Pons (tissue), 1 donor: ENCODE measurements at regions not wholly inside any gene's neighbourhood (a gene's known extent, or its start where the extent isn't known, plus 50 kb on each side); places are given as distances from the start of the nearest gene placed in this dataset.

Source experiments
- DNase-seq: peaks from one replicate; pipeline ENCODE4 v3.0.0-alpha.2; 2016; ENCODE audit warnings: low spot score

DNA sequence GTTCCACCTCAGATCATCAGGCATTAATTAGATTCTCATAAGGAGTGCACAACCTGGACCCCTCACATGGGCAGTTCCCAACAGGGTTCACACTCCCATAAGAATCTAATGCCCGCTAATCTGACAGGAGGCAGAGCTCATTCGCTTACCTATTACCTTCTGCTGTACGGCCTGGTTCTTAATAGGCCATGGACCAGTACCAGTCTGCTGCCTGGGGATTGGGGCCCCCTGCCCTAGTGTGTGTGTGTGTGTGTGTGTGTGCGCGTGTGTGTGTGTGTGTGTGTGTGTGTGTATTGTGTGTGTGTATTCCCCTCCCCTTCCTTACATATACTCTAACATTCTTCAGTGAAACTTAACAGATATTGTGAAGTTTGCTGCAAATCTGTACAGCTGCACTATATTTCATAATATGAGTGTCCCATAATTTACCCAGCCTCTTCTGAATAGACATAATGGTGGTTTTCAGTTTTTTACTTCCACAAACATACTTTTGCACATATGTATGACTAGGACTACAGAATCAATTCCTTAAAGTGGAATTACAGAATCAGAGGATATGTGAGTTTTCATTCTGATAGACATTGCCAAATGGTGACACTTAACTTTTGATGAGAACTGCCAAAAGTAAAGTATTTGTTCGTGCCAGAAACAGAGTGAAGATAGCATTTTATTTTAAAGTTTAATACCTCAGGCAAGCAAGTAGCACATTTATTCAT lies 205.2 kb upstream of the EEA1 start:
- DNase-seq, result no peak

DNA sequence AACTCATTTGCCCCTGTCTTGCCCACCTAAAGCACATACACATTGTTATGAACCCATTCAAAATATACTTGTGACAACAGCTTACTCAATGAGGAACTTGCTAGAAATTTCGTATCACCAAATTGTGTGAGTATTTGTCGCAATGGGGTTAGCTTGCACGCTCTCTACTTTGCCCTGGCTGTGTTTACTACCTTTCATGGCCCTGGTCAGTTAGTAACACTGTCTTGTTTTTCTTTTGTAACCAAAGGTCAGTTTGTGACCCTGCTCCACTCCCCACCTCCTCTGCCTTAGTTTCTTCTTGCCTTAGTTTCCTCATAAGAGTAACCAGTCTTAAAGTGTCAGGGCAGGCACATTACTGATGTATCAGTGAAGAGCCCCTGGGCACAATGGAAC lies 205.8 kb upstream of the EEA1 start:
- no peak for DNase-seq

DNA sequence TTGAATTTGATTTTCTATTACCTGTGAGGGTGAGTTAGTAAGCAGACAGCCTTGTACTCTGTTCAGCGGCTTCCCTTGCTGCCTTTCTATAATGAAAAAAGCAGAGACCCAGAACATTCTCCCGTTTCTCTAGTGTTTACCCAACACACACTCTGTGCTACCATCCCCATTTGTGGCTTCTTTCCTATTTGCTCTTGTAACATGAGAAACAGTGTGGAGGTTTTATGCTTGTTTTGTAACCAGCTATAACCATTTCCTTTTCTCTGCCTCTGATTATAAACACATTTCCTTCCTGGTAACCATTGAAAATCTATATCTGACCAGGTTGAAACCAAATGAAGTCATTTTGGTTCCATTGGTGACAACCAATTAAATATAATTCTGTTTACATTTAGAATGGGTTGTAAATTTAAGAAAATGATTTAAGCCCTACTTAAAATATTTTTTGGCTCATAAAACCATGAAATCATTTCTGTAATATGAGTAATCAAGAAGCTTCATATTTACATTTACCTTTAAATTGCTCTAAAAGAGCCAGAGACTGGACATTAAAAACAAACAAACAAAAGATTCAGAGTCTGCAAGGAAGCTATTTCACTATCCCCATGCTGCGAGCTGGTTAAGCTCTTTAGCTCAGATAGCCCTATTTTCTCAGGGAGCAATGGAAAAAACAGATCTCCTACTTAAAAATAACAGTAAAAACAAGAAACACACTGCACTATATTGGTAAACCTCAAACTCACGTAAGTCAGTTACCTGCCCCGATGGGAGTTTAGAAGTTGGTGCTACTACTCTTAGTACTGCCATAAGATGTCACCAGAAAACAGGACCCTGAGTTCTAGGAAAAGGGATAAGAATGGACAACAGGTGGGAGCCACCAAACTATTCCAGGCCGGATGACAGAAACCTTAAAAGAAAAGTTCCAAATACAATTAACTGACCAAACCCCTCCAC lies 206.5 kb upstream of the EEA1 start:
- DNase-seq, result no peak

DNA sequence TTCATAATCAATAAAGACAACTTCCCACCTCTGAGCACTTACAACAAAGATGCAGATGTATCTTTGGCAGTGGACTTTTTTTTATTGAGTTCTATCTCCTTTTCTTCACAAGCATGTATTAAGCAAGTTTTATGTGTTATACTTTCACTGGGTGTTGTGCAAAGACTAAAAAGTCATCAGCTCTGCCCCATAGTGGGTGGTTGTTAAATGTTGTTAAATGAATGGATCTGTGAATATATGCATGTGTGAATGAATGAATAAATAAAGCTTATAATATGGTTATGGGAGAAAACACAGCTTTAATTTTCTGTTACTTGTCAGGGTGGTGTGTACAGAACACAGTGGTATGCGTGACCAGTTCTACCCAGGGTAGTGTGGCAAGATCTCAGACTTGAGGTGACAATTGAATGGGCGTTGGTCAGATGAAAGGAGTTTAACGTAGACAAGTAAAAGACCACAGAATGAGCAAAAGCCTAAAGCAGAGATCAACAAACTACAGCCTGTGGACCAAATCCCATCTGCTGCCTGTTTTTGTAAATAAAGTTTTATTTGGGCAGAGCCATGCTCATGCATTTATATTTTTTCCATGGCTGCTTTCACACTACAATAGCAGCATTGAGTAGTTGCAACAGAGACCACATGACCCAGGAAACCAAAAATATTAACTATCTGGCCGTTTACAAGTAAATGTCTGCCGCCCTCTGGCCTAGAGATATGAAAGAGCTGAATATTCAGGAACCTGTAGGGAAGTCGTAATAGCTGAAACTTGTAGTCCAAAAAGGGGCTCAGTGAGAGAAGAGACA lies 207.4 kb upstream of the EEA1 start:
- DNase-seq, result no peak

DNA sequence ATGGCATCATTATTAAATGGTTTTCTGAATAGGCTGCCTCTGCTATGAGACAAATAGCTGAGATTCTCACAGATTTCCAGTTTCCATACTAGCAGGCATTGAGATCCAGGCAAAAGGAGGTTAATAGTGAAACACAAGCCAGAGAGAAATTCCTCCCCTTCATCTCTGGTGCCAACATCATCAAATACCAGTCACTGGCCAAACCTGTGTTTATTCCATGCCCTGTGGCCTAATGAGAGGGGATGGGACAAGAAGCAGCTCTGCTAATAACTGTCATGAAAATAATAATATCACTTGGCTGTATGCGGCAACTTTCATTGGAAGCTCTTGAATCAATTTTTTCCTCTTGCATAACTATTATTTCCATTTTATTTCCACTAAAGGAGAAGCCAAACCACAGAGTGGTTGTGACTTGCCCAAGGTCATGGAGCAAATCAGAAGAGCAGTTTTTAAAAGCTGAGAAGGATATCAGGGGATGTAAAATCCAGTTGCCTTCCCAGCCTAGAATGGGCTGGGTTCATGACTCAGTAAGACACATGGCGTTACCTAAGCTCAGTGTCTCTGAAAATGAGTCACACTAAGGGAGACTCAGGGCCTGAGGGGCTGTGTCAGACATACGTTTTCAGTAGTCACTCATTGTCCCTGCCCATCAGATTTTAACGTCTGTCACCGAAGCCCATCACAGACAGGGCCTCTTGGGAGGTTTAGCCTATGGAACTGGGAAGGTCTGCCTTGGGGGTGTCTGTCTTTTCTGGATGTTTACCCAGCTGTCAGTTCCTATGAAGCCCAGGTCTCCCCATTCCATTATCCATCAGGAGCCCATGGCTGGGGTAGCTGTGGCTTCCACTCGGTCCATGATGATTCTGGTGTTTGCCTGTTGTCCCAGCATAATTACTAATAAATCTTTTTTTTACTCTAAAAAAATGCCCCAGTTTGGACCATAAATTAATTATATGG lies 208.8 kb upstream of the EEA1 start:
- DNase-seq, result no peak

DNA sequence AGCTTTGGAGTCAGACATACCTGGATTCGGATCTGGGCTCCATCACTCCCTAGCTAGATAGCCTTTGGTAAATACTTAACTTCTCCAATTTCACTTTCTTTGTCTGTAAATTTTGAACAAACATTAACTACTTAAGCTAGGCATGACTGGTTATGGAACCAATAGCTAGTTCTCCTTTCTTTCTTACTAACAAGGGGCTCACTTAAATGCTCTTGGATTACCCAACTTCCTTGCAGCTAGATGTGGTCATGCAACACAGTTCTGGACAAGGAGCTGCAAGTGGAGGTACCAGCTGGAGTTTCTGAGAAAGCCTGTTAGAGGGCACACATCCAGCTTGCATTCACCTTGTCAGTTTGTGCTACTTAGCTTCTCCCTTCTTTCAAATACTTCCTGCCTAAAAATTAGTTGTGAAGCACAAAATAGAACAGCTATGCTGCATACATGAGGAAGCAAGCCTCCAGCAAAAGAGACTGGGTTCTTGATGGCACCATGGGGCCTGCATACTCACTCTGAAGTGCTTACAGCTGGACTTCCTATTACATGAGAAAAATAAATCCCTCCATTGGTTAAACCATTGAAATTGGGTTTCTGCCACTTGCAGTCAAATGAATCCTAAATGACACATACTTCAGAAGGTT lies 210.1 kb upstream of the EEA1 start:
- peak; percentile 58 for DNase-seq

DNA sequence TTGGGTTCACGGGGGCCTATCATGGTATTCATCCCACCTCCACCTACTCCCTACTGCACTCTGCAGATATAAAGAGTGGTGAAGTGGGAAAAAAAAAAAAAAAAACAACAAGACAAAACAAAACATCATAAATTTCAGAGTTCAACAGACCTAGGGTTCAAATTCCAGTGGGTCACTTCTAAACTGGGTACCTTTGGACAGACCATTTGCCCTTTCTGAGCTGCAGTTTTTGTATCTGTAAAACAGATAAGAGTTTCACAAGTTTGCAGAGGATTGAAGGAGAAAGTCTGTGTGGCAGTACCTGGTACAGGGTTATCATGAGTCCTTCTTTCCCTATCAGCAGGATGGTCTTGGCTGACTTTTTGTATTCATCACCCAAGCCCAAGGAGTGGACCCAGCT lies 211.2 kb upstream of the EEA1 start:
- no peak for DNase-seq

DNA sequence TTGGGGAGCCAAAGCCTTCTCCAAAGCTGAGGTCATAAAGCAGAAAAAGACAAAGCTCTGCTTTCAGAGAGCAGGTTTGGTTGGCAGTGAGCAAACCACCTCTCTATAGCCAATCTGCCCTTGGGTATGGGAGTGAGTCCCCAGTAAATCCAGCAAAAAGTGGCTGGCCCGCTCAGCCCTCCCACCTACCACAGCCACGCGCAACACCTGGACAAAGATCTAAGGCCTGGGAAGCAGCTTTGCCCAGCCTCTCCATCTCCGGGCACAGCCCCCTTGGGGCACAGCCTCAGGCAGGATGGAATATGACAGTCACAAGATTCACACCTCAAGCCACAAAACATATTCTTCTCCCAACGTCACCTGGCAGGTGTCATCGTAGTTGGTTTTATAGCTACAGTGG lies 211.7 kb upstream of the EEA1 start:
- DNase-seq, result no peak

DNA sequence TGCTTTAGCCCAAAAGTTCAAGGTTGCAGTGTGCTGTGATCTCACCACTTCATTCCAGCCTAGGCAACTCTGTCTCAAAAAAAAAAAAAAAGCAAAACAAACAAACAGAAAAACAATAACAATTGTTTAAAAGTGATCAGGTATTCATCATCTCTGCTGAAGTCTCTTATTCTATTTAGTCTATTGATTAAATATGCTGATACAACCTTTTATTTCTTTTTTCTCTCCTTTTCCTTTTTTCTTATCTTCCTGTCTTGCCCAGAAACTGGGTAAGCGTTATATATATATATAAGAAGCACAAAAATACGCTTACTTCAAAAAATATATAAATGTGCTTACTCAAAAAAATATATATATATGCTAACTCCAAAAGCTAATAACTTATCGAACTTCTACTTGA lies 213.8 kb upstream of the EEA1 start:
- no peak for DNase-seq

DNA sequence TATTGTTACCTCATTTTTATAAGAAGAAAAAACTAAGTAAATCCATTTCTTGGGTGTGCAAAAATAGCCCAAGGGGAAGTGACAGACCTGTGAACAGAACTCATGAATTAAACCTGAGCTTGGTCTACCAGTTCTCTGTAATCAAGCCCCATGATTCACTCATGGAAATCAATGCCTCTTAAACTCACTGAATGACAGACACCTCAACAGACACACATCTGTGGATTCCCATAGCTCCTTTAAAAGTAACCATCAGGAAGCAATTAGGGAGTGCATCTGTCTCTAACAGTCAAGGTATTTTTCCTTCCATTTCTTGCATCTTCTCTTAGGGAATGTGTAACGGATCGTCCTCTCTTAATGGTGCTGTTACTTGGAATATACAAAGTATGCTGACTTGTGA lies 215.0 kb upstream of the EEA1 start:
- DNase-seq, result no peak

DNA sequence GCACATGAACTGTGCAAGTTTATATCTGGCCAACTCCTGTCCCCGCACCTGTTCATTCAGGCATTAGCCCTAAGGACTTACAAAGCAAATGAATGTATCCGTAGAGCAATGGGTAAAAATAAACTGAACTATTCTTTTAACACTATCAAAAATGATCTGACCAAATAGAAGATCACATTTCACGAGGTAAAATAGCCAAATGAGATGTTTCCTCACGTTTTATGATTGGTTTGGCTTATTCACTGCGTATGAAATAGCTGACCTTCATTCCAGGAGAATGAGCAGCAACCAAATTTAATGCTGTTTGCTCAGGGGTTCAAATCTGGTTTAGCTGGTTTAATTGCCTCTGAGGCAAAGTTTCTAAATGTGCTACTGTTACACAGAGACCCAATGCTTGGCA lies 216.0 kb upstream of the EEA1 start:
- DNase-seq, result no peak

DNA sequence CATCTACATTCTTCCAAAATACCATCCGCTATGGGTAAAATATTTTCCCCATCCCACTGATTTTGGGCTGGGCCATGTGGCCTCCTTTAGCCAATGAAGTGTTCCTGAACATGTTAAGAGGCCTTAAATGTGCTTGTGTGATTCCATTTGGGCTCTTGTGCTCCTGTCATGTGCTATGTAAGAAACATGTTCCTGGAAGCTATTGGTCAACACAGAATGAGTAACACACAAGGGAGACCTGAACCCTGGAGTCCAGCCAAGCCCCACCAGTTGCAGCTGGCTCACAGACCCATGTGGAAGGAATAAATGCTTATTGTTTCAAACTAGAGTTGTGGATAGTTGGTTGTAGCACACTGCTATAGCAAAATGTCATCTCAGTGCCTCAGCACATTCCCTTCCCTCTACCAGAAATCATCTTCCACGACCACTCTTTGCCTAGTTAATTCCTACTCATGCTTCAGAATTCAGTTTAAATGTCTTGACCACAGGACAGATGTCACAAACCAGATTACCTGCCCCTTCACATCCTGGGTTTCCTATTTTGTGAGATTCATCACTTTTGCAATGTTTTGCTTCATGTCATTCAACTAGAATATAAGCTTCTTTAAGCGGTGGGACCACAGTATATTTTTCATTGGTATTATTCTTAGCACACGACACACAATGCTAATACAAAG lies 217.3 kb upstream of the EEA1 start:
- no peak for DNase-seq

DNA sequence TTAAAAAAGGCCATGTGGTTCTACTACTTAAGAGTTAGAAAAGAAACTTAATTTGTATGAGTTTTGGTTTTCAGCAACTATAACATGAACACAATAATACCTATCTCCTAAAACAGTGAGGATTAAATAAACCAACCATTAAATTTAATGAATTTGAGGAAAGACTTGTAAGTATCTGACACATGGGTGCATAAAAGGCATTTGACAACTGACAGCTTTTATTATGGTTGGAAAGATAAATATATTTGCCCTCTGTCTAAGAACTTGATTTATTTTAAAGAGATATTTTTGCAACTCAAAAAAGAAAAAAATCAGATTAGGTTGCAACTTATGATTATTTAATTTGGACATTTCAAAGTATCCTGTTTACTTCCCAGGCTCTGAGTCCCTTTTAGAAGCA lies 217.9 kb upstream of the EEA1 start:
- no peak for DNase-seq

DNA sequence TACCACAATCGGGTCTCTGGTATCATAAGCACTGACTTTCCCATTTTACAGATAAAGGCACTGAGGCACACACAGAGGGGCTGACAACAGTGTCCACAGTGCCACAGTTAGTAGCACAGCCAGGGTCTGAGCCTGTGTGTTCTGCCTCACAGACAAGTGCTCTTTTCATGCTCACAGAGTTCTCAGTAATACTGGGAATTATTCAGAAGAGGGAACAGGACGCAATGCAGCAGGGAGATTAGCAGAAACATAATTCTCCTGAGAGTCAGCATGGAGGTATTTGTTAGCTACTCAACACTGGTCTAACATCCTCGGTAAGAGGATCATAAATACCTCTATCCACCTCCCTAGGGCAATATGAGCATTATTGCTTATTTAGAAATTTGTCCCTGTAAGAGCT lies 219.3 kb upstream of the EEA1 start:
- DNase-seq, result no peak

DNA sequence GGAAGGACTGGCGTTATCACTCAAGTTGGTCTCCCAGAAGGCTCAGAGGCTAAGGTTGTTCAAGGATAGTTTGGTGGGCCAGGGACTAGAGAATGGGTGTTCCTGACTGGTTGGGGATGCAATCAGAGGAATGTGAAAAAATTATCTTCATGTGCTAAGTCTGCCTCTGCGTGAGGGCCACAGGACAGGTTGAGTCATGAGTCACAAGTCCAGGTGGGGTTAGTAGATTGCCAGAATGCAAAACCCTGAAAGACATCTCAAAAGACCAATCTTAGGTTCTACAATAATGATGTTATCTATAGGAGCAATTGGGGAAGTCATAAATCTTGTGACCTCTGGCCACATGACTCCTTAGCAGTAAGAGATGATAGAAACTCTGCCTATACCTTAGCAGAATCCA lies 220.1 kb upstream of the EEA1 start:
- no peak for DNase-seq

DNA sequence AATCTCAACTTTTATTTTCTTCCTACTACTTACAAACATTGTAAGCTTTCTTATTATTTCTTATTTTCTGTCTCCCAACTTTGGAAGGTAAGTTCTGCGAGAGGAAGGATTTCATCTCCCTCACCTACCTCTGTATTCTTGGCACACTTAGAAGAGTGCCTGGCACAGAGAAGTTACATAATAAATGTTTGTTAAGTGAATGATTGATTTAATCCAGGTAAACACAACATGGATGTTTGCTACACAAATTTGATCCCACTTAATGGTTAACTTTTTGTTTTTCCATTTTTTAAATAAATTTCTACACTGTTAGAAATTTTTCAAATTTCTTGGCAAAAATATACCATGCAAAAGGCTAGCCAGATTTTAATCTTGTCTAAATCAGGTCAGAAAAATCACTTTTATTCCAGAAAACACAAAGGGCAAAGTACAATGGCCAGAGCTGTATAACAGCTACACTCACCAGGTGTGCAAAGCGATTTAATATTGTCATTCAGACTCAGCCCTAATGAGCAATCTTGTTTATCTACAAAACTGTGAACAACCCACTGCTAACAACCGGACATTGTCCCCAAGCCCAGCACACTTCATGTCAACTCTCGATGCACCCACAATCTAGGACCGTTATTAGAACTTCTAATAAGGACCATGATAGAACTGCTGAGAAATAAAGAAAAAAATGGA lies 222.1 kb upstream of the EEA1 start:
- no peak for DNase-seq

DNA sequence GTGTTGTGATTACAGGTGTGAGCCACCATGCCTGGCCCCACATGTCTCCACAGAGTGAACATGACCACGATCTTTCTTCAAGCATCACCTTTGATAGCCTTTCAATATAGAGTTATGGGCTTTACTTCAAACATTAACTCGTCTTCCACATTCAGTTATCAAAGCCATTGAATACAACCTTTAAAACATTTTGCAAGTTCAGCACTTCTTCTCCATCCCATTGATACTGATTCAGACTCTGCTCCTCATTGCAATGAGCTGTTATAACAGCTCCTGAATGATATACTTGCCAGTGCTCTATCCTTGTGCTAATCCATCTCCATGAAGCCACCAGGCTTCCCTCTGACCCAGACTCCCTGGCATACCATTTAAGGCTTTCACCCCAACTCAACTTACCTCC lies 223.5 kb upstream of the EEA1 start:
- DNase-seq, result no peak

DNA sequence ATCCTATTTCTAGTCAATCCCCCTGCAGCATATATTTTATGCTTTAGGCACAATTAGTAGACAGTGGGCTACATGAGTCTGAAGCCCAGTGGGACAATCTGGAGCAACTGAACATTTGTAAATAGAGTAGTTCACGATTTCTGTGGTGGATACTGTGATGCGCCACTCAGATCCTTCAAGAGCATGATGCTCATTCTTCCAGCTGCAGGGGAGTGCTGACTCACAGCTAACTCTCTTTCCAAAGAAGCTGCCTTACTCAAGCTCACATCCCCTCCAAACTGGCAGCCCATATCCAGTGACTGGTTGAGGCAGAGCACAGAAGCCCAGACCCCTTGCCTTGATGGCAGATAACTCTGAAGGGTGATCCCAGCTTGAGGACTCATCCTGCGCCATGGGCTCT lies 224.2 kb upstream of the EEA1 start:
- no peak for DNase-seq

DNA sequence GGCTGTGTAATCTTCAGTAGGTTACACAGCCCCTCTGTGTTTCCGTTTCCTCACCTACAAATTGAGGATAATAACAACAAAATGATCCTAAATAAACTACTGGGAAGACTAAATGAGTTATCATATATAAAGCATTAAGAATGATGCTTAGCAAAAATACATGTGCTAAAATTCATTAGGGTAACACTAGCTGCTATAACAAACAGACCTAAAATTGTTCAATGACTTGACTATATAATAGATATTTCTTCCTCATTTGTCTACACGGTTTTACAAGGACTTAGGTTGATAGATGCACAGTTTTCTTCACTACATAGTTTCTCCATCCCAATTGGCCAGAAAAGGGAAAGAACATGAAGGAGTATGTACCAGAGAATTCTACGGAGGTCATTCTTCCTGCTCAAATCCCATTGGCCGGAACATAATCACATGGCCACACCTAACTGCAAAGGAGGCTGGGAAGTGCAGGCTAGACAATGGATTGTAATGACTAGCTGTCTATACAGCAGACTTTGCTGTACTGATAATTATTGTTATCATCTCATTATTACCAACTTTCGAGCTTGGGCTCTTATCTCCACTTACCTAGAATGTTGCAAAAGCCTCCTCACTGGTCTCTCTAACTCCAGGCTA lies 223.5 kb upstream of the NUDT4 start:
- DNase-seq, result no peak
